Astrocyte of the spinal cord (primary cell): ENCODE measurements at regions not wholly inside any gene's neighbourhood (a gene's known extent, or its start where the extent isn't known, plus 50 kb on each side); places are given as distances from the start of the nearest gene placed in this dataset.

Source experiments
- DNase-seq: peaks from one replicate; pipeline ENCODE4 v3.0.0; 2011; ENCODE audit warnings: low read depth, low spot score
- H3K4me3 ChIP-seq: 2 replicates; pipeline ENCODE4 v1.5.1; 2011; ENCODE audit warnings: low read depth, mild to moderate bottlenecking, low read length, moderate library complexity
- CTCF ChIP-seq: IDR thresholded peaks from 2 replicates; pipeline ENCODE4 v1.5.1; 2012; ENCODE audit warnings: low read depth, mild to moderate bottlenecking, low read length, inconsistent platforms
- in situ Hi-C: cut with HindIII; loops from 2 replicates; pipeline ENCODE4 v1.10.0; 2017; ENCODE audit warnings: low sequenced_read_pairs

GRCh38 chr20:54710341-54710740, 234.9 kb downstream of the DOK5 start:
- no peak overlapping the region for H3K4me3 ChIP-seq
- in situ Hi-C loops = no loop called here
- no peak for DNase-seq
- TF ChIP-seq CTCF = no peak

GRCh38 chr20:54708229-54708628, 232.8 kb downstream of the DOK5 start:
- H3K4me3 ChIP-seq = no peak overlapping the region
- no peak for TF ChIP-seq CTCF
- in situ Hi-C loops = no loop called here
- no peak for DNase-seq

GRCh38 chr20:54707801-54708200, 232.4 kb downstream of the DOK5 start:
- in situ Hi-C loops = no loop called here
- no peak overlapping the region for H3K4me3 ChIP-seq
- no peak for TF ChIP-seq CTCF
- DNase-seq = no peak

- TF ChIP-seq CTCF = no peak
- no peak for DNase-seq
- no peak overlapping the region for H3K4me3 ChIP-seq
- in situ Hi-C loops = no loop called here
These were observed 231.2 kb downstream of the DOK5 start for GRCh38 chr20:54706581-54706980.

DNA sequence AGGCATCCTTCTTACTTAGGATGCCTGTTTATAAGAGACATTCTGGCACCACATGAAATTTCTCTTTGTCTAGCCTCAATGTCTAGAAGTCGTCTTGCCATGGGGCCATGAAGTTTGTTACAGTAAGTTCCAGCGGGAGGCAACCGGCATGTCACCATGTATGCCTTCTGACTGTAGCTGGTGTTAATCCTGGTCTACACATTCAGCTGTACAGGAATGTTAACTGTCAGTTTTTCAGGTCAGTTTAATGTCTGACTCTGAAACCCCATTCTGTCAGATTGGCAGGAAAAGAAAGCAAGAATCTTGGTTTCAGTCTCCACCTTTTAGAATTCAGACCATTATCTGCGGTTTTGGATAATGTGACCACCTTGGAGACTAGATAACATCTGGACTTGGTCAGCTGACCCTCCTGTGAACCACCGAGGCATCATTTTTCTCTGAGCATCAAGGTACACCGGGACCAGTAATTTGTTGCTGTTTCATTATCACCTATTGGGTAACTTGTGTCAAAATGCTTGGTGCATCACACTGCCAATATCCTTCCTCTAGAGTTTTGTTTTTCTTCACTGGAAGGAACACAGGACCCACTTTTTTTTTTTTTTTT, 228.7 kb downstream of the DOK5 start:
- no peak for TF ChIP-seq CTCF
- DNase-seq = no peak
- in situ Hi-C loops = no loop called here
- H3K4me3 ChIP-seq = no peak overlapping the region
